NCI-H2227 (cell line): ENCODE measurements at regions not wholly inside any gene's neighbourhood (a gene's known extent, or its start where the extent isn't known, plus 50 kb on each side); places are given as distances from the start of the nearest gene placed in this dataset.

Source experiments
- DNase-seq: peaks from one replicate; lab custom pipeline; 2025; ENCODE audit not compliant: unreplicated experiment; lab: John Stamatoyannopoulos, UW

DNA sequence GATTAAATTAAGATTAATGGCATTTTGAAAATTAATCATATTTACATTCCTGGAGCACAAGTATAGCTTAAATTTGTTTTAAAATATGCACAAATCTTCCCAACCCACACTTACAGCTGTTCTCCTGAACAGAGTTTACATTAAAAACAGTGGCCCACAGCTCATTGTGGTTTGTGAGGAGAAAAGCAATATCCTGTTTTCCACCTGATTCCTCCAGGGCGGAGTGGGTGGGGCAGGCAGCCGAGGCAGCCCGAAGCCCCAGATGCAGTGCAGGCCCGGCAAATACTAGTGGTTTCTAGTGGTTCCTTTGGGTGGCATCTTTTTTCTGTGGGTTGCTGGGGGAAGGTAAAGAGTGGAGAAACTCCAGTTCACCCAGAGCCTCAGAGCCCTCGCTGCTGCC lies 280.8 kb downstream of the ARHGAP12 start:
- no peak for DNase-seq

DNA sequence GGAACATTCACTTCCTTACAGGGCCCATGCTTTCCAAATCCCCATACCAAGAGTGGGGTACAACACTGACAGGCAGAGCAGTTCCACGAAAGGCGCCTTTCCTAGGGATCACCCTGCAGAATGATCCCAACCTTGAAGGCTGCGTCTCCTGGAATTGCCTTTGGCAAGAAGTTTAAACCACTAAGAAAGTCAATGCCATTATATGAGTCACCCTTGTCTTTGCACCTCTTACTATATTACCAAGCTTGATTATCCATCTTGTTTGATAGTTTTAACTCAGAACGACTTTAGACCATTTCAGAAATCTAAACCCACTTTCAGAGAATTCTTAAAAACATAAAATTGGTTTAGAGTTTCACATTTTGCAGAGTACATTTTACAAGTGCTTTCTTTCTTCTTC lies 282.1 kb downstream of the ARHGAP12 start:
- DNase-seq = no peak

DNA sequence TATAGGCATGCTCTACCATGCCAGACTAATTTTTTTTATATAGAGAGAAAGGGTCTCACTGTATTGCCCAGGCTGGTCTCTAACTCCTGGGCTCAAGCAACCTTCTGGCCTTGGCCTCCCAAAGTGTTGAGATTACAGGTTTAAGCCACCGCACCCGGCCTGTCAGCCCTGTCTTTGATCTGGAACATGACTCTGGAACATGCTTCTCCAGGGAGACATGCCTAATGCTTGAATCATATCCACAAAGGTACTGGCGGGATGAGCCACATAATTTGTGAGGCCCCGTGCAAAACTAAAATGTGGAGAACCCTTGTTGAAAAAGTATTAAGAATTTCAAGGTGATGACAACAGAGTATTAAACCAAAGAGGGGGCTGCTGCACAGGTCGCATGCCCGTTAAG lies 282.8 kb downstream of the ARHGAP12 start:
- no peak for DNase-seq

GRCh38 chr10:31644931-31645633 lies 283.5 kb downstream of the ARHGAP12 start:
- DNase-seq = no peak

GRCh38 chr10:31642281-31642680 lies 286.4 kb downstream of the ARHGAP12 start:
- no peak for DNase-seq

DNA sequence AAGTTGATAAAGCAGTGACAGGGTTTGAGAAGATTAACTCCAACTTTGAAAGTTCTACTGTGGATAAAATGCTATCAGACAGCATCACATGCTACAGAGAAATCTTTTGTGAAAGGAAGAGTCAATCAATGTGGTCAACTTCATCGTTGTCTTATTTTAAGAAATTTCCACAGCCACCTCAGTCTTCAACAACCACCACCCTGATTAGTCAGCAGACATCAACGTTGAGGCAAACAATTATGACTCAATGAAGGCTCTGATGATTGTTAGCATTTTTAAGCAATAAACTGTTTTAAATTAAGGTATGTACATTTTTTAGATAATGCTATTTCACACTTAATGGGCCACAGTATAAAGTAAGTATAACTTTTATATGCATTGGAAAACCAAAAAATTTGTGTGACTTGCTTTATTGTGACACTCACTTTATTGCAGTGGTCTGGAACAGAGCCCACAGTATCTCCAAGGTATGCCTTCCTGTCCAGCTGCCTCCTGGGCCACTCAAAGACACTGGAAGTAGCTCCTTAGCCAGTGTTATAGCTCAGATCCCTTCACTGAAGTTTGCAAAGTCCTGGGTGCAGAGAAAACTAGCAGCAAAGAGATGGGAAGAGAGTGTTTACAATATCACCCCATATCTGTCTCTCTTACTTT lies 293.1 kb downstream of the ARHGAP12 start:
- DNase-seq = no peak

GRCh38 chr10:31635009-31635408 lies 293.6 kb downstream of the ARHGAP12 start:
- DNase-seq = no peak

- no peak for DNase-seq
Measured at GRCh38 chr10:31630861-31631567, 297.6 kb downstream of the ARHGAP12 start.

- no peak for DNase-seq
Measured at GRCh38 chr10:31625566-31625965, 303.1 kb downstream of the ARHGAP12 start.

GRCh38 chr10:31624611-31625010 lies 304.0 kb downstream of the ARHGAP12 start:
- no peak for DNase-seq

DNA sequence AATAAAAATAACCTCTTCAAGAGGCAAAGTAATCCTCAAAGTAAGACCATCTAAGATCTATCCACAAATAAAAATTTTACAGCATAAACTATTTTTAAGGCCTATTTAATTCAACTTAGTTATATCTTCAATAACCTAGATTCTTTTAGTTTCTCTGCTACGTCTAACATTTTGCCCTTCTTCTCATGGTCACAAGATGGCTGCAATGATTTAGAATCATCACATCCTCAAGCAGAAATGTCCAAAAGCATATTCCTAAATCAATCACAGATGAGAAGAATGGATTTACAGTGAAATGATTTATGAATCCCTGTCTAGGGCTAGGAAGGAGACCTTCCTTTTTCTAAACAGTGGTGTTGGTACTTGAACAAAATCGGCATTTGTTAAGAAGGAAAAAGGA lies 304.7 kb downstream of the ARHGAP12 start:
- no peak for DNase-seq

GRCh38 chr10:31623466-31623865 lies 304.4 kb downstream of the ZEB1 start:
- DNase-seq = no peak

DNA sequence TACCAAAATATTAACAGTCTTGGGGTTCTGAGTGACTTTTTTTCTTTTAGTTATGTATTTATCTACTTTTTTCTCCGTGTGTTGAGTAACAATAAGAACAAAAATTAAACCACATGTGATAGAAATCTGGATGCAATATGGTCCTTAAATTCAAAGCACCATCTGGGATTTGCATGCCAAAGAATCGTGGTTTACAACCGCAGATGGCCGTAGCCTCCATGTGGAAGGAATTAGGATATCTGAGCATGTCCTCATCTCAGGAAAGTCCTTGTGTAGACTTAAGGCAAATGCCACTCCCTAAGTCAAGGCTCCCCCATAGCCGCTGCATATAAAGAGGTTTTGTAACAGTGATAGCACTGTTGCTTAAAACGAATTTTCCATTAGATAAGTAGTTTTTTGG lies 304.0 kb downstream of the ZEB1 start:
- no peak for DNase-seq

- no peak for DNase-seq
Measured at GRCh38 chr10:31621733-31622132, 302.7 kb downstream of the ZEB1 start.

- DNase-seq = no peak
Measured at GRCh38 chr10:31620226-31621151, 301.5 kb downstream of the ZEB1 start.

DNA sequence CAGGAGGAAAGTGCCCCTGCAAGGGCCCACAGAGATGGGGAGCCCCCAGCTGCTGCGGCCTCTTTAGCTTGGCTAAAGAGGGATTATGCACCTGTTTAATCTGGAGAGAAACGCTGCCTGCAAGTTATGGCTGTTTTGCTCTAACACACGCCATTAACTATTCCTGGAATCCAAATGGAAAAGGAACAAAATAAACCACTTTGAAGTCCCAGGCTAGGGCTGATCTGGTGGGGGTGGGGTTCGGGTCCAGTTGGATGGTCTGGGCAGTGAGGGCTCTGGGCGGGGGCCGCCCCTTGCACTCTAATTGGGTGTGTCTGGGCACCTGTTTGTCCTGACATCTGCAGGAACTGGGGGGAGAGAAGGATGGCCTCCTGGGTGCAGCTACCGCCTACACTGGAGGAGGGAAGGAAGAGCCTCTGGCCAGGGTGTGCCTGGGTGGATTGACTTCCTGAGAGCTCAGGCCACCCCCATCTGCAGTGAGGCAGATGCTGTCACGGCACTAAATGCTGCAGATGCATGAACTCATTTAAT lies 300.6 kb downstream of the ZEB1 start:
- no peak for DNase-seq

DNA sequence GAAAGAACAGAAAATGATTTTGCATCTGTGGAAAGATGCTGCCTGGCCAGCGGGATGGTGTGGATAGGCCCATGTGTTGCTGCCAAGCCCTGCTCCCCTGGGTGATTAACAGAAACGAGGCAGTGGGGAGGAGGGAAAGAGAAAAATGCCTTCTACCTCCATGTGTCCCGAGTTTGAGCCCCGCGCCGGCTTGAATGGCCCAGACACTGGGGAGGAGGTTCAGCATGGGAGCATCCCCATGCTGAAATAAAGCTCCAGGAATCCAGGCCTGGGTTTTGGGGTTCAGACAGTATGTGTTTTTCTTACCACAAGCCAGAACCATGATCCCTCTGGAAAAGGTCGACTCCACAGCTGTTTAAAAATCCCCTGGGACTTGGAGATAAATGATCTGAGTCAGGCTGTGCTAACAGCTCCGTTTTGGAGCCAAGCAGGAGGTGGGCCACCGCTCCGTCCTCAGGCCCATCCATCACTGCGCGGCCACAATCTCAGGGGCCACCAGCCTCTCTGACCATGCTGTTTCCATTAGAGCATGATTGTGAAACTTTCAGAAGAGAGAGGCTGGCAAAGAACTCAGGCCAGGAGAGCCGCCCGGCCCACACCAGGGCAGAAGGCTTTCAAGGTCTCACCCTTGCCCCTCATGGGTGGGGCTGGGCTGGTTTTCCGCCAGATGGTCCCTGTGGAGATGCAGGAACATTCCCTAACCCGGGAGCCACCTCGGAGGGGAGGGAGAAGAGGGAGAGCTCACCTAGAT lies 299.7 kb downstream of the ZEB1 start:
- no peak for DNase-seq

- no peak for DNase-seq
Measured at GRCh38 chr10:31617757-31618156, 298.7 kb downstream of the ZEB1 start.

DNA sequence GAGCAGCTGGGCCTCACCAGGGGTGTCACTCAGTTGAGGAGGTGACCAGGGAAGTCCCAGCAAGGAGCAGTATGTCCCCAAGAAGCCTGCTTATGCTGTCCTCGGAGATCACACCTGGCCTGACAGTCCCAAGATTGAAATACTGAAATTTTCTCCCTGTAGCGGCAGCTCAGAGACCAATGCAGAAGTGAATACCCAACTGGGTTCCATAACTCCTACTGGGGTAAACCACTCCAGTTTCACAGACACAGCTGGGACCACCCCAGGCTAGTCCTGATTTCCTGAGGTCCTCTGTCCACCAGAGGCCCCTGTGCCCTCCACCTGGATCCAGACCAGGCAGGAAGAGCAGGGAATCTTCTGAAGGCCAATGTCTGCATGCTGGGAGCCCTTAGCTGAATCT lies 298.1 kb downstream of the ZEB1 start:
- DNase-seq = no peak

- DNase-seq = no peak
Measured at GRCh38 chr10:31615129-31615528, 296.1 kb downstream of the ZEB1 start.
